HCT116 (cell line): ENCODE measurements at regions not wholly inside any gene's neighbourhood (a gene's known extent, or its start where the extent isn't known, plus 50 kb on each side); places are given as distances from the start of the nearest gene placed in this dataset.

Experiments
- ATAC-seq: fragments of 200-7000 bp; cut with Tn5 transposase; 2 replicates; pipeline ENCODE4 v1.9.1; 2020; ENCODE audit warnings: mild to moderate bottlenecking, moderate library complexity
- BruUV-seq: library from RNA; stranded (reverse); fragments of 400-500 nt; replicated peaks from 2 replicates; lab custom pipeline; 2021; lab: Mats Ljungman, UMichigan
- CTCF ChIA-PET: fragments of 300-600 bp; sonication (Branson Sonifier 250); formaldehyde crosslinking; loops from one replicate; lab custom pipeline; 2021; ENCODE audit warnings: antibody characterized with exemption; lab: Charles Lee
- POLR2A ChIA-PET: fragments of 300-600, 350-600 bp; sonication (Branson Sonifier 250); formaldehyde crosslinking; loops from one replicate; lab custom pipeline; 2021; ENCODE audit warnings: antibody characterized with exemption; lab: Charles Lee
- RAD21 ChIA-PET, 2 experiments: fragments of 300-600 bp; sonication (Branson Sonifier 250); formaldehyde crosslinking; loops; one replicate each; lab custom pipeline; 2023; ENCODE audit warnings: low total read pairs in 2 of 2; ENCODE audit not compliant: uncharacterized antibody in 2 of 2, unreplicated experiment in 2 of 2, low non-redundant PET in 1 of 2; lab: Charles Lee
- DNase-seq: peaks from one replicate; pipeline ENCODE4 v3.0.0-alpha.2; 2010; ENCODE audit warnings: low read depth, low spot score
- H2AFZ ChIP-seq: fragments of 200-600 bp; shearing (Covaris generic), sonication (generic); 2 replicates; pipeline ENCODE4 v1.6.1; 2017; ENCODE audit warnings: low read depth, mixed run types, mixed read lengths, antibody characterized with exemption, low read length; ENCODE audit not compliant: poor library complexity, severe bottlenecking
- H3K27ac ChIP-seq: 2 replicates; pipeline ENCODE4 v1.5.1; 2012; ENCODE audit warnings: low read depth, low read length
- H3K27me3 ChIP-seq: fragments of 200-600 bp; sonication (generic); 2 replicates; pipeline ENCODE4 v1.6.1; 2016; ENCODE audit warnings: mixed run types, low read length, mixed read lengths; ENCODE audit not compliant: insufficient read depth
- H3K36me3 ChIP-seq, 2 experiments: fragments of 200-500 bp in 1 of 2; fragments of 200-600 bp in 1 of 2; sonication (Bioruptor generic) in 1 of 2; sonication (generic) in 1 of 2; 2 replicates each; pipeline versions ENCODE4 v1.5.1 to v1.6.1; 2014 to 2016; ENCODE audit warnings: low read length in 2 of 2, inconsistent platforms in 1 of 2, mixed read lengths in 1 of 2, mixed run types in 1 of 2; ENCODE audit not compliant: insufficient read depth in 2 of 2, control insufficient read depth in 1 of 2
- H3K4me1 ChIP-seq, 2 experiments: fragments of 200-600 bp in 1 of 2; sonication (generic) in 1 of 2; 2 replicates each; pipeline versions ENCODE4 v1.5.1 to v1.6.1; 2012 to 2017; ENCODE audit warnings: low read length in 2 of 2, inconsistent platforms in 1 of 2, mild to moderate bottlenecking in 1 of 2, mixed read lengths in 1 of 2, mixed run types in 1 of 2, moderate library complexity in 1 of 2; ENCODE audit not compliant: insufficient read depth in 2 of 2, control insufficient read depth in 1 of 2
- H3K4me2 ChIP-seq: fragments of 200-600 bp; sonication (generic); 2 replicates; pipeline ENCODE4 v1.6.1; 2017; ENCODE audit warnings: mixed run types, low read length, mixed read lengths
- H3K4me3 ChIP-seq, 2 experiments: fragments of 200-600 bp in 1 of 2; sonication (generic) in 1 of 2; replicated peaks in 1 of 2; 2 replicates each; pipeline ENCODE4 v1.5.1; 2011 to 2016; ENCODE audit warnings: low read length in 2 of 2, control low read depth in 1 of 2, low read depth in 1 of 2, mild to moderate bottlenecking in 1 of 2, mixed read lengths in 1 of 2, mixed run types in 1 of 2
- H3K79me2 ChIP-seq: fragments of 200-600 bp; sonication (generic); 2 replicates; pipeline ENCODE4 v1.6.1; 2017; ENCODE audit warnings: mild to moderate bottlenecking, mixed run types, low read length, moderate library complexity, mixed read lengths; ENCODE audit not compliant: insufficient read depth
- H3K9ac ChIP-seq: fragments of 200-600 bp; sonication (generic); 2 replicates; pipeline ENCODE4 v1.6.1; 2016; ENCODE audit warnings: low read length, mixed read lengths
- H3K9me2 ChIP-seq: fragments of 200-600 bp; sonication (generic), shearing (Covaris generic); 2 replicates; pipeline ENCODE4 v1.6.1; 2017; ENCODE audit warnings: mixed run types, mild to moderate bottlenecking, moderate library complexity; ENCODE audit not compliant: insufficient read depth
- H3K9me3 ChIP-seq, 2 experiments: fragments of 200-500 bp in 1 of 2; fragments of 200-600 bp in 1 of 2; sonication (Bioruptor generic) in 1 of 2; sonication (generic) in 1 of 2; 2 replicates each; pipeline ENCODE4 v1.6.1; 2014 to 2017; ENCODE audit warnings: low read length in 2 of 2, mixed read lengths in 2 of 2, inconsistent platforms in 1 of 2, low read depth in 1 of 2, mild to moderate bottlenecking in 1 of 2, mixed run types in 1 of 2, moderate library complexity in 1 of 2; ENCODE audit not compliant: control insufficient read depth in 1 of 2, insufficient read depth in 1 of 2
- H4K20me1 ChIP-seq: fragments of 200-600 bp; sonication (generic), shearing (Covaris generic); 2 replicates; pipeline ENCODE4 v1.6.1; 2017; ENCODE audit warnings: mixed run types, mild to moderate bottlenecking, moderate library complexity; ENCODE audit not compliant: insufficient read depth
- ATF3 ChIP-seq: IDR thresholded peaks from 2 replicates; pipeline ENCODE4 v1.6.1; 2012
- CBX3 ChIP-seq: IDR thresholded peaks from 2 replicates; pipeline ENCODE4 v1.6.1; 2012; ENCODE audit warnings: low read depth
- CEBPB ChIP-seq: IDR thresholded peaks from 2 replicates; pipeline ENCODE4 v1.6.1; 2012; ENCODE audit warnings: low read depth
- ELF1 ChIP-seq: IDR thresholded peaks from 2 replicates; pipeline ENCODE4 v1.6.1; 2012; ENCODE audit warnings: low read depth, borderline replicate concordance
- EZH2 ChIP-seq: fragments of 200-600 bp; sonication (generic); IDR thresholded peaks from 2 replicates; pipeline ENCODE4 v1.6.1; 2017; ENCODE audit warnings: antibody characterized with exemption, mixed run types
- FOSL1 ChIP-seq: IDR thresholded peaks from 2 replicates; pipeline ENCODE4 v1.6.1; 2012; ENCODE audit warnings: low read depth
- JUND ChIP-seq: IDR thresholded peaks from 2 replicates; pipeline ENCODE4 v1.6.1; 2012
- MAX ChIP-seq: IDR thresholded peaks from 2 replicates; pipeline ENCODE4 v1.6.1; 2012
- POLR2A ChIP-seq: IDR thresholded peaks from 2 replicates; pipeline ENCODE4 v1.7.0; 2011; ENCODE audit warnings: borderline replicate concordance; ENCODE audit not compliant: insufficient read depth, insufficient read length; ENCODE audit errors: extremely low read depth
- POLR2AphosphoS5 ChIP-seq: IDR thresholded peaks from 2 replicates; pipeline ENCODE4 v1.6.1; 2011; ENCODE audit warnings: mild to moderate bottlenecking, low read depth, low read length, moderate library complexity
- RAD21 ChIP-seq: IDR thresholded peaks from 2 replicates; pipeline ENCODE4 v1.6.1; 2012; ENCODE audit warnings: low read depth, mild to moderate bottlenecking
- SRF ChIP-seq: IDR thresholded peaks from 2 replicates; pipeline ENCODE4 v1.6.1; 2012; ENCODE audit warnings: low read depth
- TCF7L2 ChIP-seq: IDR thresholded peaks from 2 replicates; pipeline ENCODE4 v1.7.0; 2011; ENCODE audit warnings: borderline replicate concordance, inconsistent platforms; ENCODE audit not compliant: insufficient read depth, insufficient read length; ENCODE audit errors: extremely low read depth
- YY1 ChIP-seq: IDR thresholded peaks from 2 replicates; pipeline ENCODE4 v1.6.1; 2011; ENCODE audit warnings: low read length, low read depth, moderate library complexity, mild to moderate bottlenecking; ENCODE audit not compliant: insufficient replicate concordance; ENCODE audit errors: extremely low read depth
- ZFX ChIP-seq: fragments of 450-650 bp; IDR thresholded peaks from 2 replicates; pipeline ENCODE4 v1.6.1; 2017
- ZNF274 ChIP-seq: fragments of 200-500 bp; sonication (Bioruptor generic); IDR thresholded peaks from 2 replicates; pipeline ENCODE4 v1.6.1; 2014; ENCODE audit warnings: mild to moderate bottlenecking, low read depth, low read length, inconsistent platforms
- intact Hi-C: fragments of 100-400 bp; cut with micrococcal nuclease; formaldehyde crosslinking; loops from 2 replicates; pipeline ENCODE4 v1.10.0; 2022
- TF ChIP-seq, protein P1 (sequence below): IDR thresholded peaks from 2 replicates; pipeline ENCODE4 v1.6.1; 2012; ENCODE audit warnings: low read depth

DNA sequence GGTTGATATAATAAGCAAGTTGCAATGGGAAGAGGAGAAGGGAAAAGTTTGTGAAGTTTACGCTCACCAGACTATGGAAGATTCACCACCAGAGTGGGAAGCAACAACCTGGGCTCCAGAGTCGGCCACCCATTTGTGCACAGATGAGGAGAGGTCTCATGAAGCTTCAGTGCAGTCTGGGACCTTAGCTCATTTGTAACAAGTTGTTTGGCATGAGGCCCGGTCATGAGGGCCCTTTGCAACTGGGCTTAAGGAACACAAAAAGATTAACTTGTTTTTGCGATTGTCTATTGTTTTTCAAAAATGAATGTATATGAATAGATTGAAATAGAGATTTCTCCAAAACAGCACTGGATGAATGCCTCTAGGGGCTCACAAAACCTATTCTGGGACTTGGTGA, 94.2 kb downstream of the ZNF737 start:
- no peaks in the 10 kb centered on the region for H3K4me1 ChIP-seq
- no peak overlapping the region for H2AFZ ChIP-seq
- H4K20me1 ChIP-seq: no peaks in the 10 kb centered on the region
- H3K27ac ChIP-seq: no peak overlapping the region
- peaks cover 0 to 9% of the 10 kb centered on the region in 2 experiments; a peak in 2 of 4 replicates for H3K9me3 ChIP-seq
- intact Hi-C loops: no loop called here
- H3K4me3 ChIP-seq: no peak overlapping the region
- no peak for ATAC-seq
- no peak overlapping the region for H3K4me2 ChIP-seq
- BruUV-seq: no TSS peak
- H3K9ac ChIP-seq: no peak overlapping the region
- CTCF ChIA-PET: no interaction called here
- TF ChIP-seq YY1 (no peak), RAD21 (no peak), TCF7L2 (no peak), ATF3 (no peak), POLR2A (no peak), CEBPB (no peak), EZH2 (no peak), FOSL1 (no peak), JUND (no peak), ELF1 (no peak), SRF (no peak), MAX (no peak), ZNF274 (no peak), POLR2AphosphoS5 (no peak), ZFX (no peak), CBX3 (no peak)
- TF ChIP-seq, protein P1, sequence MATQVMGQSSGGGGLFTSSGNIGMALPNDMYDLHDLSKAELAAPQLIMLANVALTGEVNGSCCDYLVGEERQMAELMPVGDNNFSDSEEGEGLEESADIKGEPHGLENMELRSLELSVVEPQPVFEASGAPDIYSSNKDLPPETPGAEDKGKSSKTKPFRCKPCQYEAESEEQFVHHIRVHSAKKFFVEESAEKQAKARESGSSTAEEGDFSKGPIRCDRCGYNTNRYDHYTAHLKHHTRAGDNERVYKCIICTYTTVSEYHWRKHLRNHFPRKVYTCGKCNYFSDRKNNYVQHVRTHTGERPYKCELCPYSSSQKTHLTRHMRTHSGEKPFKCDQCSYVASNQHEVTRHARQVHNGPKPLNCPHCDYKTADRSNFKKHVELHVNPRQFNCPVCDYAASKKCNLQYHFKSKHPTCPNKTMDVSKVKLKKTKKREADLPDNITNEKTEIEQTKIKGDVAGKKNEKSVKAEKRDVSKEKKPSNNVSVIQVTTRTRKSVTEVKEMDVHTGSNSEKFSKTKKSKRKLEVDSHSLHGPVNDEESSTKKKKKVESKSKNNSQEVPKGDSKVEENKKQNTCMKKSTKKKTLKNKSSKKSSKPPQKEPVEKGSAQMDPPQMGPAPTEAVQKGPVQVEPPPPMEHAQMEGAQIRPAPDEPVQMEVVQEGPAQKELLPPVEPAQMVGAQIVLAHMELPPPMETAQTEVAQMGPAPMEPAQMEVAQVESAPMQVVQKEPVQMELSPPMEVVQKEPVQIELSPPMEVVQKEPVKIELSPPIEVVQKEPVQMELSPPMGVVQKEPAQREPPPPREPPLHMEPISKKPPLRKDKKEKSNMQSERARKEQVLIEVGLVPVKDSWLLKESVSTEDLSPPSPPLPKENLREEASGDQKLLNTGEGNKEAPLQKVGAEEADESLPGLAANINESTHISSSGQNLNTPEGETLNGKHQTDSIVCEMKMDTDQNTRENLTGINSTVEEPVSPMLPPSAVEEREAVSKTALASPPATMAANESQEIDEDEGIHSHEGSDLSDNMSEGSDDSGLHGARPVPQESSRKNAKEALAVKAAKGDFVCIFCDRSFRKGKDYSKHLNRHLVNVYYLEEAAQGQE: no peak
- TF ChIP-seq, all 23 proteins: peak for 0
- no peak for DNase-seq
- H3K27me3 ChIP-seq: no peaks in the 10 kb centered on the region
- no peaks in the 10 kb centered on the region for H3K79me2 ChIP-seq
- no peaks in the 10 kb centered on the region for H3K9me2 ChIP-seq
- H3K36me3 ChIP-seq: no peaks in the 10 kb centered on the region
- RAD21 ChIA-PET: no interaction called here
- POLR2A ChIA-PET: no interaction called here
